ENCODE measurements at regions not wholly inside any gene's neighbourhood (a gene's known extent, or its start where the extent isn't known, plus 50 kb on each side); places are given as distances from the start of the nearest gene placed in this dataset.
A peak's percentile ranks its signal among the peaks of the same experiment; 100 is the strongest.

- no peak overlapping the region for H3K27ac Mint-ChIP-seq
- peaks cover 46% of the 10 kb centered on the region for H3K4me1 Mint-ChIP-seq (ENCODE audit: low read depth)
- H3K36me3 Mint-ChIP-seq (ENCODE audit: low read depth) = peaks cover 8% of the 10 kb centered on the region
- no peaks in the 10 kb centered on the region for H3K27me3 Mint-ChIP-seq (ENCODE audit: low read depth)
- DNase-seq (ENCODE audit: low spot score) = no peak
- peaks cover 12% of the 10 kb centered on the region for H3K9me3 Mint-ChIP-seq
- peak overlapping the region; percentile 11 for H3K4me3 Mint-ChIP-seq
These were observed 147.3 kb downstream of the PFKFB3 start for GRCh38 chr10:6349846-6350535.

- H3K4me3 Mint-ChIP-seq = no peak overlapping the region
- peaks cover 6% of the 10 kb centered on the region for H3K36me3 Mint-ChIP-seq (ENCODE audit: low read depth)
- DNase-seq (ENCODE audit: low spot score) = no peak
- H3K27me3 Mint-ChIP-seq (ENCODE audit: low read depth) = no peaks in the 10 kb centered on the region
- H3K4me1 Mint-ChIP-seq (ENCODE audit: low read depth) = peaks cover 46% of the 10 kb centered on the region
- peaks cover 13% of the 10 kb centered on the region for H3K9me3 Mint-ChIP-seq
- no peak overlapping the region for H3K27ac Mint-ChIP-seq
These were observed 147.9 kb downstream of the PFKFB3 start for GRCh38 chr10:6350609-6351008.

GRCh38 chr10:6351495-6351894, 148.8 kb downstream of the PFKFB3 start:
- DNase-seq (ENCODE audit: low spot score) = no peak
- Mint-ChIP-seq H3K9me3 (peaks cover 18% of the 10 kb centered on the region), H3K4me3 (no peak overlapping the region), H3K4me1 (ENCODE audit: low read depth) (peaks cover 39% of the 10 kb centered on the region), H3K36me3 (ENCODE audit: low read depth) (peaks cover 10% of the 10 kb centered on the region), H3K27me3 (ENCODE audit: low read depth) (no peaks in the 10 kb centered on the region), H3K27ac (peak overlapping the region; percentile 5)

- no peak overlapping the region for H3K4me3 Mint-ChIP-seq
- H3K4me1 Mint-ChIP-seq (ENCODE audit: low read depth) = peaks cover 19% of the 10 kb centered on the region
- H3K36me3 Mint-ChIP-seq (ENCODE audit: low read depth) = peaks cover 15% of the 10 kb centered on the region
- H3K27ac Mint-ChIP-seq = no peak overlapping the region
- peaks cover 31% of the 10 kb centered on the region for H3K9me3 Mint-ChIP-seq
- H3K27me3 Mint-ChIP-seq (ENCODE audit: low read depth) = no peaks in the 10 kb centered on the region
- DNase-seq (ENCODE audit: low spot score) = no peak
These were observed 150.8 kb downstream of the PFKFB3 start for GRCh38 chr10:6353526-6353925.

- DNase-seq (ENCODE audit: low spot score) = no peak
- no peak overlapping the region for H3K27ac Mint-ChIP-seq
- peaks cover 19% of the 10 kb centered on the region for H3K36me3 Mint-ChIP-seq (ENCODE audit: low read depth)
- H3K4me1 Mint-ChIP-seq (ENCODE audit: low read depth) = peaks cover 15% of the 10 kb centered on the region
- peaks cover 39% of the 10 kb centered on the region for H3K9me3 Mint-ChIP-seq
- H3K4me3 Mint-ChIP-seq = no peak overlapping the region
- H3K27me3 Mint-ChIP-seq (ENCODE audit: low read depth) = no peaks in the 10 kb centered on the region
These were observed 151.5 kb downstream of the PFKFB3 start for GRCh38 chr10:6354168-6354772.

GRCh38 chr10:6356280-6356793, 153.6 kb downstream of the PFKFB3 start:
- Mint-ChIP-seq H3K9me3 (peaks cover 50% of the 10 kb centered on the region), H3K27ac (no peak overlapping the region), H3K36me3 (ENCODE audit: low read depth) (peaks cover 31% of the 10 kb centered on the region), H3K4me1 (ENCODE audit: low read depth) (peaks cover 3% of the 10 kb centered on the region), H3K27me3 (ENCODE audit: low read depth) (no peaks in the 10 kb centered on the region), H3K4me3 (no peak overlapping the region)
- DNase-seq (ENCODE audit: low spot score) = no peak

GRCh38 chr10:6361869-6362268, 159.1 kb downstream of the PFKFB3 start:
- Mint-ChIP-seq H3K4me3 (no peak overlapping the region), H3K9me3 (peaks cover 28% of the 10 kb centered on the region), H3K4me1 (ENCODE audit: low read depth) (no peaks in the 10 kb centered on the region), H3K27ac (no peak overlapping the region), H3K27me3 (ENCODE audit: low read depth) (no peaks in the 10 kb centered on the region), H3K36me3 (ENCODE audit: low read depth) (peaks cover 23% of the 10 kb centered on the region)
- DNase-seq (ENCODE audit: low spot score) = no peak

- H3K36me3 Mint-ChIP-seq (ENCODE audit: low read depth) = peaks cover 23% of the 10 kb centered on the region
- no peaks in the 10 kb centered on the region for H3K27me3 Mint-ChIP-seq (ENCODE audit: low read depth)
- H3K9me3 Mint-ChIP-seq = peaks cover 25% of the 10 kb centered on the region
- no peaks in the 10 kb centered on the region for H3K4me1 Mint-ChIP-seq (ENCODE audit: low read depth)
- H3K27ac Mint-ChIP-seq = no peak overlapping the region
- no peak for DNase-seq (ENCODE audit: low spot score)
- no peak overlapping the region for H3K4me3 Mint-ChIP-seq
These were observed 160.1 kb downstream of the PFKFB3 start for GRCh38 chr10:6362879-6363278.

GRCh38 chr10:6363511-6363910, 160.8 kb downstream of the PFKFB3 start:
- H3K9me3 Mint-ChIP-seq = peaks cover 18% of the 10 kb centered on the region
- DNase-seq (ENCODE audit: low spot score) = no peak

GRCh38 chr10:6364283-6364682, 161.6 kb downstream of the PFKFB3 start:
- no peak overlapping the region for H3K27ac Mint-ChIP-seq
- H3K27me3 Mint-ChIP-seq (ENCODE audit: low read depth) = no peaks in the 10 kb centered on the region
- no peak overlapping the region for H3K4me3 Mint-ChIP-seq
- peaks cover 11% of the 10 kb centered on the region for H3K9me3 Mint-ChIP-seq
- H3K36me3 Mint-ChIP-seq (ENCODE audit: low read depth) = peaks cover 14% of the 10 kb centered on the region
- no peak for DNase-seq (ENCODE audit: low spot score)
- H3K4me1 Mint-ChIP-seq (ENCODE audit: low read depth) = no peaks in the 10 kb centered on the region

More at GRCh38 chr10:6363511-6363910, 160.8 kb downstream of the PFKFB3 start:
- Mint-ChIP-seq H3K4me3 (no peak overlapping the region), H3K4me1 (ENCODE audit: low read depth) (no peaks in the 10 kb centered on the region), H3K27me3 (ENCODE audit: low read depth) (no peaks in the 10 kb centered on the region), H3K36me3 (ENCODE audit: low read depth) (peaks cover 18% of the 10 kb centered on the region), H3K27ac (no peak overlapping the region)

GRCh38 chr10:6364893-6365292, 162.2 kb downstream of the PFKFB3 start:
- Mint-ChIP-seq H3K4me3 (no peak overlapping the region), H3K27me3 (ENCODE audit: low read depth) (no peaks in the 10 kb centered on the region), H3K9me3 (peaks cover 7% of the 10 kb centered on the region), H3K27ac (no peak overlapping the region), H3K36me3 (ENCODE audit: low read depth) (peaks cover 13% of the 10 kb centered on the region), H3K4me1 (ENCODE audit: low read depth) (no peaks in the 10 kb centered on the region)
- no peak for DNase-seq (ENCODE audit: low spot score)

GRCh38 chr10:6365384-6365783, 162.7 kb downstream of the PFKFB3 start:
- peaks cover 10% of the 10 kb centered on the region for H3K36me3 Mint-ChIP-seq (ENCODE audit: low read depth)
- DNase-seq (ENCODE audit: low spot score) = no peak
- H3K9me3 Mint-ChIP-seq = peaks cover 5% of the 10 kb centered on the region
- no peak overlapping the region for H3K4me3 Mint-ChIP-seq
- no peaks in the 10 kb centered on the region for H3K27me3 Mint-ChIP-seq (ENCODE audit: low read depth)
- H3K4me1 Mint-ChIP-seq (ENCODE audit: low read depth) = no peaks in the 10 kb centered on the region
- no peak overlapping the region for H3K27ac Mint-ChIP-seq
